ENCODE measurements at regions not wholly inside any gene's neighbourhood (a gene's known extent, or its start where the extent isn't known, plus 50 kb on each side); places are given as distances from the start of the nearest gene placed in this dataset.
A peak's percentile ranks its signal among the peaks of the same experiment; 100 is the strongest.
"Not testable (repeated sequence)": the region's sequence is repeated elsewhere in the genome, so short reads cannot be mapped to it uniquely, and the experiment has no call there.

DNA sequence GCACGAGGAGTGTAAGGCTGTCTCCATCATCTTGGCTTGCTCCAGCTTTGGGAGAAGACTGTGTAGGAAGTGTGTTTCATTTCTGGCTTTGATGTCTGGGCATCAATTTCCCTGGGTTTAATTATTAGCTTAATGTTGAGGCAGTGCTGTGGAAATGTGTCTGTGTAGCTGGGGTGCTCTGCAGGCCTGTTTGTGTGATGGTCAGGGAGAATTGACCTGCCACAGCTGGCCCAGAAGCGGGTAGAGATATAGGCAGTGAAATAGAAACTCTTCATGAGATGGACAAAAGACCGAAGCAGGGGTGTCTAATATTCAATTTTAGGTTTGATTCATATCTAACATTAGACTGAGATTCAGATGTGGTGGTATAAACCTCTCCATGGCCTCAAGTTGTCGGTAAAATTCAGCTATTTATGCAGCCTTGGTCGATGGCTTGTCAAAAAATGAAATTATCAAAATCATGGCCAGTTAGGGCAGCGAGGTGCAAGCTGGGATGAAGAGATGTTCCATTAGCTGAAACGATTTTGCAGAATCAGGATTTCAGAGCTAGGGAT lies 95.3 kb upstream of the SNX9 start:
- no peak overlapping the region for H3K4me3 ChIP-seq
- DNase-seq: no peak
- TF ChIP-seq, protein P1, sequence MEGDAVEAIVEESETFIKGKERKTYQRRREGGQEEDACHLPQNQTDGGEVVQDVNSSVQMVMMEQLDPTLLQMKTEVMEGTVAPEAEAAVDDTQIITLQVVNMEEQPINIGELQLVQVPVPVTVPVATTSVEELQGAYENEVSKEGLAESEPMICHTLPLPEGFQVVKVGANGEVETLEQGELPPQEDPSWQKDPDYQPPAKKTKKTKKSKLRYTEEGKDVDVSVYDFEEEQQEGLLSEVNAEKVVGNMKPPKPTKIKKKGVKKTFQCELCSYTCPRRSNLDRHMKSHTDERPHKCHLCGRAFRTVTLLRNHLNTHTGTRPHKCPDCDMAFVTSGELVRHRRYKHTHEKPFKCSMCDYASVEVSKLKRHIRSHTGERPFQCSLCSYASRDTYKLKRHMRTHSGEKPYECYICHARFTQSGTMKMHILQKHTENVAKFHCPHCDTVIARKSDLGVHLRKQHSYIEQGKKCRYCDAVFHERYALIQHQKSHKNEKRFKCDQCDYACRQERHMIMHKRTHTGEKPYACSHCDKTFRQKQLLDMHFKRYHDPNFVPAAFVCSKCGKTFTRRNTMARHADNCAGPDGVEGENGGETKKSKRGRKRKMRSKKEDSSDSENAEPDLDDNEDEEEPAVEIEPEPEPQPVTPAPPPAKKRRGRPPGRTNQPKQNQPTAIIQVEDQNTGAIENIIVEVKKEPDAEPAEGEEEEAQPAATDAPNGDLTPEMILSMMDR (IDR thresholded peaks at IDR 0.05): no peak
- peaks cover 0 to 6% (median 4%) of the 10 kb centered on the region in 4 donors for H3K4me1 ChIP-seq
- H3K36me3 ChIP-seq: no peaks in the 10 kb centered on the region
- peak overlapping the region in 1 of 2 donors; percentile 35 for H3K27ac ChIP-seq
- peaks cover 0 to 15% (median 4%) of the 10 kb centered on the region in 3 donors for H3K9me3 ChIP-seq
- intact Hi-C loops (cut with DNase I; ENCODE audit: low total_unique reads): no loop called here
- no peaks in the 10 kb centered on the region for H3K27me3 ChIP-seq

DNA sequence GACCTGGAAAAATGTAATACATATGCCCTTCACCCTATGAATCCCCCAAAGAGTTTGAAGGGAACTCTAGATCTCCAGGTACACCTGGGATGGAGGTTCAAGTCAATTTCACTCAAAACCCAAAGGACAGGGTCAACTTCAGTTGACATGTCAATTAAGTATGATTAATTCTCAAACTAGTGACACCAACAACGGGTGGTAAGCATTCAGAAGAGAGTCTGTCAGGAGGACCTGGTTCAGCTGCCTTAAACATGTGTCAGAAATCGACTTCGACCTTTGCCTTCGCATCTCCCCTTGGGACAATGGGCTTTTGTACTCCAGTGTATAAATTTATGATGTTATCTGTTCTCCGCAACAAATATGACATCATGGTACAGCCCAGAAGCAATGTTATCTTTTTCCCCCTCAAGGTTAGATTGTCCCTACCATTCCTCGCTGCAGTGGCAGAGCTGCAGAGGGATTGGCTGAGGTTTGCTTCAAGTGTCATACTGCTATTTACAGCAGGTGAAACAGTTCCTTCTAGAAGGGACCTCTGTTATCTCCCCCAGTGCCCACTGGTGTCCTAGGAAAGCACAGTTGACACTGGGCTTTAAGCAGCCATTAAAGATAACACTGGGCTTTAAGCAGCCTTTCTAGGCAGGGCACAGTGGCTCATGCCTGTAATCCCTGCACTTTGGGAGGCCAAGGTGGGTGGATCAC lies 94.7 kb upstream of the SNX9 start:
- intact Hi-C loops (cut with DNase I; ENCODE audit: low total_unique reads): no loop called here
- no peaks in the 10 kb centered on the region for H3K36me3 ChIP-seq
- no peaks in the 10 kb centered on the region for H3K27me3 ChIP-seq
- H3K9me3 ChIP-seq: peaks cover 0 to 15% (median 4%) of the 10 kb centered on the region in 3 donors
- H3K4me1 ChIP-seq: peaks cover 0 to 6% (median 4%) of the 10 kb centered on the region in 4 donors
- H3K27ac ChIP-seq: no peak overlapping the region
- no peak for DNase-seq
- TF ChIP-seq, protein P1 (IDR thresholded peaks at IDR 0.05): no peak
- no peak overlapping the region for H3K4me3 ChIP-seq

DNA sequence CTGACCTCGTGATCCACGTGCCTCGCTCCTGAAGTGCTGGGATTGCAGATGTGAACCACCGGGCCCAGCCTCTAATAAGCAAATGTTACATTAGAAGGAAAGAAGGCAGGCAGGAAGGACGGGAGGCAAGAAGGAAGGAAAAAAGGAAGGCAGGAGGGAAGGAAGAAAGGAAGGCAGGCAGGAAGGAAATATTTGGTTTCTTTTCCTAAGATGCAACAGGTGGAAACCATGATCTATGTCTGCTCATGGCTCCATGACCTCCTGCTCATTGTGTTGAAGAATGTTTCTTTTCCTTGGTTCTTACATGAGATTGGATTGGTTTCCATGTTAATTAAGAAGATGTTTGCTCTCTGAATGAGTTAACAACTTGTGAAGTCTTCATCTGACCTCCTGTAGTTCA lies 91.8 kb upstream of the SNX9 start:
- Histone ChIP-seq H3K36me3 (no peaks in the 10 kb centered on the region), H3K27ac (no peak overlapping the region), H3K4me3 (no peak overlapping the region), H3K4me1 (peaks cover 0 to 5% (median 0%) of the 10 kb centered on the region in 4 donors), H3K27me3 (no peaks in the 10 kb centered on the region), H3K9me3 (no peaks in the 10 kb centered on the region)
- DNase-seq: no peak
- intact Hi-C loops (cut with DNase I; ENCODE audit: low total_unique reads): no loop called here
- TF ChIP-seq, protein P1 (IDR thresholded peaks at IDR 0.05): no peak

DNA sequence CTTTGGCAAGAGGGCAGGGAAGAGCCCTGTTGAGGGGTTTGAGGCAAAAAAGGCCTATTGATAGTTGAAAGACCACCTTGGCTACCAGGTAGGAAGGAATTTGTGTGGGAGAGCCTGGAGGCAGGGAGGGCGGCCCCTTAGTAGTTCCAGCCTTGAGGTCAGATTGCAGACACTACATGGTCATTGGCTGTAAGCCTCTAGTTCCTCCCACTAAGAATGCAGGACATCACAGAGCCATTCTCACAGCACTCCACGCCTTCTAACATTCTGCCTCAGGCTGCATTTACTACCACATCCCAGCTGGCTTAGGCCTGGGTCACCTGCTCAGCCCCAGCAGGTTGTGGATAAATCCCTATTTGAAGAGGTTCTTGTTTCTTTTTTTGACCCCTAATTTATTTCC lies 91.0 kb upstream of the SNX9 start:
- intact Hi-C loops (cut with DNase I; ENCODE audit: low total_unique reads): no loop called here
- DNase-seq: no peak
- TF ChIP-seq, protein P1 (IDR thresholded peaks at IDR 0.05): no peak
- Histone ChIP-seq H3K4me3 (no peak overlapping the region), H3K27ac (no peak overlapping the region), H3K9me3 (no peaks in the 10 kb centered on the region), H3K27me3 (no peaks in the 10 kb centered on the region), H3K36me3 (no peaks in the 10 kb centered on the region), H3K4me1 (no peaks in the 10 kb centered on the region)

DNA sequence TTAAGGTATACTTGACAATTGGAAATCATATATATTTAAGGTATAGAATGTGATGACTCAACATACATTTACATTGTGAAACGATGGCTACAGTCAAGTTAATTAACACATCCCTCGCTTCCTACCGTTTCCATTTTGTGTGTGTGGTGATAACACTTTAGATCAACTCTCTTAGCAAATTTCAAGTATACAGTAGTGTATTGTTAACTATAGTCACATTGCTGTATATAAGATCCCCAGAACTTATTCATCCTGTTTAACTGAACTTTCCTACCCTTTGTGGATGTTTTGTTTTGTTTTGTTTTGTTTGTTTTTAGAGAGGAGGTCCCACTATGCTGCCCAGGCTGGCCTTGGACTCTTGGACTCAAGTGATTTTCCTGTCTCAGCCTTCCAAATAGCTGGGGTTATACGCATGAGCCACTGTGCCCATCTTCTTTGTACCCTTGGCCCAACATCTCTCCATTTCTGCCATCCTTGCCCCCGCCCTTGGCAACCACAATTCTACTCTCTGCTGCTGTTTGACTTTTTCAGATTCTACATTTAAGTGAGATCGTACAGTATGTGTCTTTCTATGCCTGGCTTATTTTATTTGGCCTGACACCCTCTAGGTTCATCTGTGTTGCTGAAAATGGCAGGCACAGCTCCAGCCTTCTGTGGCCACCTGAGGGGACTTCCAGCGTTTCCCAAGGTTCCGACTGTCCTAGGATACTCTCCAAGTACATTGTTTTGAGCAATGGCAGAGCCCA lies 90.5 kb upstream of the SNX9 start:
- Histone ChIP-seq H3K9me3 (no peaks in the 10 kb centered on the region), H3K27me3 (no peaks in the 10 kb centered on the region), H3K4me1 (no peaks in the 10 kb centered on the region), H3K4me3 (no peak overlapping the region), H3K27ac (no peak overlapping the region), H3K36me3 (no peaks in the 10 kb centered on the region)
- intact Hi-C loops (cut with DNase I; ENCODE audit: low total_unique reads): no loop called here
- TF ChIP-seq, protein P1 (IDR thresholded peaks at IDR 0.05): no peak
- DNase-seq: no peak

DNA sequence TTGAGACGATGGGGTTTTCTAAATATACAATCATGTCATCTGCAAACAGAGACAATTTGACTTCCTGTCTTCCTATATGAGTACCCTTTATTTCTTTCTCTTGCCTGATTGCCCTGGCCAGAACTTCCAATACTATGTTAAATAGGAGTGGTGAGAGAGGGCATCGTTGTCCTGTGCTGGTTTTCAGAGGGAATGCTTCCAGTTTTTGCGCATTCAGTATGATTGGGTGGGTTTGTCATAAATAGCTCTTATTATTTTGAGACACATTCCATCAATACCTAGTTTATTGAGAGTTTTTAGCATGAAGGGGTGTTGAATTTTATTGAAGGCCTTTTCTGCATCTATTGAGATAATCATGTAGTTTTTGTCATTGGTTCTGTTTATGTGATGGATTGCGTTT lies 86.5 kb upstream of the SNX9 start:
- intact Hi-C loops (cut with DNase I; ENCODE audit: low total_unique reads): not testable (repeated sequence)

More for the DNA sequence above, 86.5 kb upstream of the SNX9 start:
- DNase-seq, H3K4me1 ChIP-seq, H3K9me3 ChIP-seq, H3K36me3 ChIP-seq, H3K4me3 ChIP-seq, H3K27me3 ChIP-seq, H3K27ac ChIP-seq: not testable (repeated sequence)

All from tibial artery (tissue), 4 donors.